ENCODE measurements at regions not wholly inside any gene's neighbourhood (a gene's known extent, or its start where the extent isn't known, plus 50 kb on each side); places are given as distances from the start of the nearest gene placed in this dataset.

DNA sequence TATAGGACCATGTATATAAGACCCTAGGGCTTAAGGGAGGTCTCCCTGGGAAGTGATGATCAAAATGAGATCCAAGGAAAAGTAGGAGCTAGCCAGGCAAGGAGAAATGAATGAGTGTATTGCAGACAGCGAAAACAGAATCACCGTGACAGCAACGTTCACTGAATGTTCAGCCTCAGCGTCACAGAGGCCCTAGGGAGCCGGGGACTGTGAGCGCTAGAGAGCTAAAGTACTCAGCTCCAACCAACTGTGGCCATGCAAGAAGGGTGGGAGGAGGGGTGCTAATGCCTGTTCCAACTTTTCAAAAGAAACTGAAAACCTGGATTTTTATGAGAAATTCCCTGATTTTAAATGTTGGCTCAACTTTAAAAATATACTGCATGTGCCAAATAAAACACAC lies 105.5 kb upstream of the CCND2 start:
- no peak for DNase-seq (ENCODE audit: low read depth in 1 of 2, low spot score in 1 of 2)
- H3K4me2 ChIP-seq, result no peak overlapping the region
- no peak for TF ChIP-seq JUN (IDR thresholded peaks at IDR 0.05)
- TF ChIP-seq RNF2 (IDR thresholded peaks at IDR 0.05; ENCODE audit: borderline replicate concordance, low read depth), result no peak
- TF ChIP-seq BHLHE40 (IDR thresholded peaks at IDR 0.05; ENCODE audit: low read depth, low read length), result no peak
- TF ChIP-seq FOSB (CRISPR knock-in tag; IDR thresholded peaks at IDR 0.05), result no peak
- no peak for TF ChIP-seq POLR2AphosphoS2 (conservative IDR thresholded peaks at IDR 0.05; ENCODE audit: low read length)
- TF ChIP-seq ZC3H11A (IDR thresholded peaks at IDR 0.05), result no peak
- TF ChIP-seq ATOH8 (CRISPR knock-in tag; IDR thresholded peaks at IDR 0.05; ENCODE audit: low read depth), result no peak
- no peak for TF ChIP-seq EHMT2 (IDR thresholded peaks at IDR 0.05; ENCODE audit: low read depth)
- TF ChIP-seq SMC3 (IDR thresholded peaks at IDR 0.05), result no peak
- no peak for TF ChIP-seq ZFP36 (IDR thresholded peaks at IDR 0.05; ENCODE audit: borderline replicate concordance, partially characterized antibody)
- no peak for TF ChIP-seq HEYL (CRISPR knock-in tag; IDR thresholded peaks at IDR 0.05)
- TF ChIP-seq, protein P1, sequence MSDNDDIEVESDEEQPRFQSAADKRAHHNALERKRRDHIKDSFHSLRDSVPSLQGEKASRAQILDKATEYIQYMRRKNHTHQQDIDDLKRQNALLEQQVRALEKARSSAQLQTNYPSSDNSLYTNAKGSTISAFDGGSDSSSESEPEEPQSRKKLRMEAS (IDR thresholded peaks at IDR 0.05), result no peak
- TF ChIP-seq POLR2A (IDR thresholded peaks at IDR 0.05; ENCODE audit: low read length), result no peak
- no peak for TF ChIP-seq HOXB13 (CRISPR knock-in tag; IDR thresholded peaks at IDR 0.05; ENCODE audit: low read depth)
- no peaks in the 10 kb centered on the region for H3K9me3 ChIP-seq
- ChIA-PET POLR2A (no interaction called here), CTCF (interaction anchor here (0.6 to 1.8 kb wide), 2 partner anchors 109 to 704 kb away, joined by 3 to 7 read pairs; no protein-coding TSS in a partner anchor)
- no peak for ATAC-seq
- no peak overlapping the region for H3K27ac ChIP-seq
- no peaks in the 10 kb centered on the region for H3K4me1 ChIP-seq
- WGBS (ENCODE audit: missing lambda C conversion rate), result 21% methylated on average over 6 of the region's 6 CpGs
- no peak for FAIRE-seq
- H3K4me3 ChIP-seq, result no peak overlapping the region

DNA sequence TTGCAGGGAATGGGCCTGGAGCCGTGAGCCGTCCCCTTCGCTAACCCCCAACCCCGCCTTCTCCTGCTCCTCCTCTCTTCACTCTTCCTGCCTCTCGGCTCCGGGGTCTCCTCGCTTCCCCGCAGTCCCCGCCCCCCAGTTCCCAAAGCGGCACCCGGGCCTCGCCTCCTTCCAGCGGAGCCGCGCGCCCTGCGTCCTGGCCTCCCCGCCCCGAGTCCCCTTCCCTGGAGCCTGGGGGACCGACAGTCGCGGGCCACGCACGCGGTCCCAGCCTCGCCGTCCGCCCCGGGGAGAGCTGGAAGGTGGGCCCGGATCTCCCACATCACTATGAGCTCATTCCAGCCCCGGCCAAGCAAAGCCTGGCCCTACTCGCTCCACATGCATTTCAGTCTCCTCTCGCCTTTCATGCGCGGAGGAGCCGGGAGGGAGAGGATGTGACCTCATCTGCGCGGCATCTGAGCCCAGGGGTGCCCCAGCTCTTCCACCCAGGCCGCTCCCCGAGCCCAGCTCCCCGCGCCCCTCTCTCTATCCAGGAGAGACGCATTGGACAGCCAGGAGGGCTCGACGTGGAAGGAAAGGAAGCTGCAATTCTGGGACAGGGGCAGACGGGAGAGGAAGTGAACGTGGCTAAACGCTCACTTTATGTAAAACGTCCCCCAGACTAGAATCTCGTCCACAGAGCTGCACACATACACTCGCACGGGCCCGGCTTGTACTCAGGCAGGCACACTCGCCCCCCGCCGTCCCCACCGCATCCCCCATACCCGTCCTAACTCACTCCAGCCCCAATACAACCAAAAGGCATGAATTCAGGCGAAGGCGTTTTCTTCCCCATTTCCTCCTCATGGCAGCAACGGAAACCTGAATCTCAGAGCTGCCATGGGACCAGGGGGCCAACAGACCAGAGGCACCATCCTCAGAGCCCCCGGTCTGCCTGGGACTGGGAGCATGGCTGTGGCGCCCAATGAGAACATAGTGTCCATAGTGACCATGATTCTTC lies 108.7 kb upstream of the CCND2 start:
- Histone ChIP-seq H3K27ac (peak overlapping the region in 1 of 2 experiments; percentile 48; a peak in 1 of 6 replicates), H3K4me2 (peak overlapping the region; percentile 66), H3K4me1 (no peaks in the 10 kb centered on the region), H3K9me3 (no peaks in the 10 kb centered on the region), H3K4me3 (peak overlapping the region; percentile 30)
- peak; percentile 54 to 77; a peak in 3 of 6 replicates for ATAC-seq
- no peak for DNase-seq (ENCODE audit: low read depth in 1 of 2, low spot score in 1 of 2)
- 18% methylated on average over 36 of the region's 63 CpGs for WGBS (ENCODE audit: missing lambda C conversion rate)
- no peak for FAIRE-seq
- ChIA-PET POLR2A (no interaction called here), CTCF (interaction anchor here (0.6 kb wide), 1 partner anchor 48 kb away, joined by 3 read pairs; no protein-coding TSS in a partner anchor)
- TF ChIP-seq RNF2 (IDR thresholded peaks at IDR 0.05; ENCODE audit: borderline replicate concordance, low read depth), result no peak

DNA sequence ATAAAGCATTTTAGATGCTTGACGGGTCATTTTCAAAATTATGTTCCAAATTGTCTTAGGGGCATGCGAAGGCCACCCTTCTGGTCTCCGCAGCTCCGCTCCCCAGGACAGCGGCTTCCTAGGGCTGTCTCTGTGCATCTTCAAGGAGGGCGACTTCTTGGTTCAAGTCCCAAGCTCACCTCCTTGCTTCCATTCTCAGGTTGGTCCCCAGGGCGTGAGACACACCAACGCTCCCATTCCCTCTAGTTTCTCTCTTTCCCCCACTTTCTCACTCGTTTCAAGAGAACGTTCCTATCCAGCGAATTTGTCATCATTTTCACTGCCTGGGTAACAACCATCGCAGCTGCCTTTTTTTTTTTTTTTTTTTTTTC lies 109.4 kb upstream of the CCND2 start:
- H3K4me2 ChIP-seq, result peak overlapping the region; percentile 66; the same call in 2 of the 3 replicates
- no peak for DNase-seq (ENCODE audit: low read depth in 1 of 2, low spot score in 1 of 2)
- no peaks in the 10 kb centered on the region for H3K4me1 ChIP-seq
- POLR2A ChIA-PET, result no interaction called here
- H3K9me3 ChIP-seq, result no peaks in the 10 kb centered on the region
- FAIRE-seq, result no peak
- no peak overlapping the region; the same call in 2 of the 3 replicates for H3K4me3 ChIP-seq
- 53% methylated on average over 12 of the region's 12 CpGs for WGBS (ENCODE audit: missing lambda C conversion rate)
- no peak for TF ChIP-seq EHF (CRISPR knock-in tag; IDR thresholded peaks at IDR 0.05)
- TF ChIP-seq, protein P2, sequence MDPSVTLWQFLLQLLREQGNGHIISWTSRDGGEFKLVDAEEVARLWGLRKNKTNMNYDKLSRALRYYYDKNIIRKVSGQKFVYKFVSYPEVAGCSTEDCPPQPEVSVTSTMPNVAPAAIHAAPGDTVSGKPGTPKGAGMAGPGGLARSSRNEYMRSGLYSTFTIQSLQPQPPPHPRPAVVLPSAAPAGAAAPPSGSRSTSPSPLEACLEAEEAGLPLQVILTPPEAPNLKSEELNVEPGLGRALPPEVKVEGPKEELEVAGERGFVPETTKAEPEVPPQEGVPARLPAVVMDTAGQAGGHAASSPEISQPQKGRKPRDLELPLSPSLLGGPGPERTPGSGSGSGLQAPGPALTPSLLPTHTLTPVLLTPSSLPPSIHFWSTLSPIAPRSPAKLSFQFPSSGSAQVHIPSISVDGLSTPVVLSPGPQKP (IDR thresholded peaks at IDR 0.05; ENCODE audit: low read depth, low read length), result no peak
- TF ChIP-seq TP53 (CRISPR knock-in tag; IDR thresholded peaks at IDR 0.05), result no peak
- no peak for TF ChIP-seq POLR2AphosphoS2 (conservative IDR thresholded peaks at IDR 0.05; ENCODE audit: low read length)
- TF ChIP-seq, protein P3, sequence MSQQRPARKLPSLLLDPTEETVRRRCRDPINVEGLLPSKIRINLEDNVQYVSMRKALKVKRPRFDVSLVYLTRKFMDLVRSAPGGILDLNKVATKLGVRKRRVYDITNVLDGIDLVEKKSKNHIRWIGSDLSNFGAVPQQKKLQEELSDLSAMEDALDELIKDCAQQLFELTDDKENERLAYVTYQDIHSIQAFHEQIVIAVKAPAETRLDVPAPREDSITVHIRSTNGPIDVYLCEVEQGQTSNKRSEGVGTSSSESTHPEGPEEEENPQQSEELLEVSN (IDR thresholded peaks at IDR 0.05; ENCODE audit: borderline replicate concordance, low read depth), result no peak
- no peak for TF ChIP-seq RNF2 (IDR thresholded peaks at IDR 0.05; ENCODE audit: borderline replicate concordance, low read depth)
- TF ChIP-seq ZNF302 (CRISPR knock-in tag; IDR thresholded peaks at IDR 0.05), result no peak
- TF ChIP-seq RFX5 (IDR thresholded peaks at IDR 0.05), result no peak
- CTCF ChIA-PET, result interaction anchor here (0.6 kb wide), 1 partner anchor 49 kb away, joined by 3 read pairs; no protein-coding TSS in a partner anchor
- no peak overlapping the region for H3K27ac ChIP-seq
- no peak for ATAC-seq
